Astrocyte (in vitro differentiated cells and primary cell): ENCODE measurements at regions not wholly inside any gene's neighbourhood (a gene's known extent, or its start where the extent isn't known, plus 50 kb on each side); places are given as distances from the start of the nearest gene placed in this dataset.

Experiments used
- DNase-seq: peaks from one replicate; pipeline ENCODE4 v3.0.0-alpha.2; 2010; ENCODE audit warnings: low read depth
- FAIRE-seq: peaks from 2 replicates; lab custom pipeline; 2011; peaks lifted over from hg19 to GRCh38; lab: Jason Lieb, UNC
- H2AFZ ChIP-seq: 2 replicates; pipeline ENCODE4 v1.6.0; 2012; ENCODE audit warnings: low read depth, low read length, inconsistent platforms
- H3K27ac ChIP-seq: 2 replicates; pipeline ENCODE4 v1.5.1; 2011; ENCODE audit warnings: low read depth, low read length, inconsistent platforms
- H3K27me3 ChIP-seq: 2 replicates; pipeline ENCODE4 v1.6.0; 2011; ENCODE audit warnings: low read length, inconsistent platforms; ENCODE audit not compliant: insufficient read depth
- H3K36me3 ChIP-seq: 2 replicates; pipeline ENCODE4 v1.5.1; 2011; ENCODE audit warnings: low read length, inconsistent platforms; ENCODE audit not compliant: insufficient read depth
- H3K4me1 ChIP-seq: 2 replicates; pipeline ENCODE4 v1.5.1; 2011; ENCODE audit warnings: low read length, inconsistent platforms; ENCODE audit not compliant: insufficient read depth
- H3K4me2 ChIP-seq: 2 replicates; pipeline ENCODE4 v1.6.0; 2012; ENCODE audit warnings: low read length, inconsistent platforms
- H3K4me3 ChIP-seq: 2 replicates; pipeline ENCODE4 v1.5.1; 2011; ENCODE audit warnings: low read depth, mild to moderate bottlenecking, low read length, inconsistent platforms; ENCODE audit not compliant: insufficient read depth
- H3K79me2 ChIP-seq: 2 replicates; pipeline ENCODE4 v1.6.0; 2012; ENCODE audit warnings: mild to moderate bottlenecking, low read length, inconsistent platforms; ENCODE audit not compliant: insufficient read depth
- H3K9ac ChIP-seq: 2 replicates; pipeline ENCODE4 v1.6.0; 2012; ENCODE audit warnings: mild to moderate bottlenecking, low read length, inconsistent platforms
- H3K9me3 ChIP-seq: 2 replicates; pipeline ENCODE4 v1.5.1; 2012; ENCODE audit warnings: low read depth, mild to moderate bottlenecking, low read length, inconsistent platforms; ENCODE audit not compliant: insufficient read depth
- H4K20me1 ChIP-seq: 2 replicates; pipeline ENCODE4 v1.6.0; 2012; ENCODE audit warnings: low read length, inconsistent platforms; ENCODE audit not compliant: insufficient read depth
- H3K27ac Mint-ChIP-seq: one replicate; pipeline ENCODE4 v1.8.0; 2021; ENCODE audit warnings: mild to moderate bottlenecking, mixed read lengths; ENCODE audit not compliant: unreplicated experiment
- H3K27me3 Mint-ChIP-seq: one replicate; pipeline ENCODE4 v1.8.0; 2021; ENCODE audit warnings: low read depth, mixed read lengths; ENCODE audit not compliant: unreplicated experiment
- H3K36me3 Mint-ChIP-seq: one replicate; pipeline ENCODE4 v1.8.0; 2021; ENCODE audit warnings: low read depth, mixed read lengths; ENCODE audit not compliant: unreplicated experiment
- H3K4me1 Mint-ChIP-seq: one replicate; pipeline ENCODE4 v1.8.0; 2021; ENCODE audit warnings: low read depth, mixed read lengths; ENCODE audit not compliant: unreplicated experiment
- H3K4me3 Mint-ChIP-seq: one replicate; pipeline ENCODE4 v1.8.0; 2021; ENCODE audit warnings: mild to moderate bottlenecking, moderate library complexity, mixed read lengths; ENCODE audit not compliant: unreplicated experiment
- H3K9me3 Mint-ChIP-seq: one replicate; pipeline ENCODE4 v1.8.0; 2021; ENCODE audit warnings: mild to moderate bottlenecking, mixed read lengths; ENCODE audit not compliant: unreplicated experiment
- EZH2 ChIP-seq: IDR thresholded peaks from 2 replicates; pipeline ENCODE4 v1.6.1; 2012; ENCODE audit warnings: mild to moderate bottlenecking, low read length, inconsistent platforms; ENCODE audit not compliant: insufficient read depth
- TF ChIP-seq, protein P1 (sequence below): IDR thresholded peaks from 2 replicates; pipeline ENCODE4 v1.5.1; 2011; ENCODE audit warnings: low read depth, mild to moderate bottlenecking, inconsistent platforms, low read length, moderate library complexity; ENCODE audit not compliant: insufficient read depth

GRCh38 chr2:38446906-38447561 is 70.0 kb upstream of the ATL2 start:
- Histone ChIP-seq H3K4me1 (peaks cover 14% of the 10 kb centered on the region), H3K27me3 (peaks cover 40% of the 10 kb centered on the region), H3K4me2 (no peak overlapping the region), H4K20me1 (no peaks in the 10 kb centered on the region), H3K36me3 (no peaks in the 10 kb centered on the region), H3K4me3 (no peak overlapping the region), H2AFZ (no peak overlapping the region), H3K9ac (no peak overlapping the region), H3K9me3 (no peaks in the 10 kb centered on the region), H3K27ac (no peak overlapping the region), H3K79me2 (no peaks in the 10 kb centered on the region)
- H3K4me1 Mint-ChIP-seq = peaks cover 13% of the 10 kb centered on the region
- TF ChIP-seq, protein P1, sequence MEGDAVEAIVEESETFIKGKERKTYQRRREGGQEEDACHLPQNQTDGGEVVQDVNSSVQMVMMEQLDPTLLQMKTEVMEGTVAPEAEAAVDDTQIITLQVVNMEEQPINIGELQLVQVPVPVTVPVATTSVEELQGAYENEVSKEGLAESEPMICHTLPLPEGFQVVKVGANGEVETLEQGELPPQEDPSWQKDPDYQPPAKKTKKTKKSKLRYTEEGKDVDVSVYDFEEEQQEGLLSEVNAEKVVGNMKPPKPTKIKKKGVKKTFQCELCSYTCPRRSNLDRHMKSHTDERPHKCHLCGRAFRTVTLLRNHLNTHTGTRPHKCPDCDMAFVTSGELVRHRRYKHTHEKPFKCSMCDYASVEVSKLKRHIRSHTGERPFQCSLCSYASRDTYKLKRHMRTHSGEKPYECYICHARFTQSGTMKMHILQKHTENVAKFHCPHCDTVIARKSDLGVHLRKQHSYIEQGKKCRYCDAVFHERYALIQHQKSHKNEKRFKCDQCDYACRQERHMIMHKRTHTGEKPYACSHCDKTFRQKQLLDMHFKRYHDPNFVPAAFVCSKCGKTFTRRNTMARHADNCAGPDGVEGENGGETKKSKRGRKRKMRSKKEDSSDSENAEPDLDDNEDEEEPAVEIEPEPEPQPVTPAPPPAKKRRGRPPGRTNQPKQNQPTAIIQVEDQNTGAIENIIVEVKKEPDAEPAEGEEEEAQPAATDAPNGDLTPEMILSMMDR = no peak
- TF ChIP-seq EZH2 = no peak
- peaks cover 27% of the 10 kb centered on the region for H3K27me3 Mint-ChIP-seq
- H3K27ac Mint-ChIP-seq = no peak overlapping the region
- DNase-seq = no peak
- H3K4me3 Mint-ChIP-seq = no peak overlapping the region
- H3K9me3 Mint-ChIP-seq = no peaks in the 10 kb centered on the region
- H3K36me3 Mint-ChIP-seq = no peaks in the 10 kb centered on the region
- FAIRE-seq = no peak

GRCh38 chr2:38446418-38446817 is 69.3 kb upstream of the ATL2 start:
- H4K20me1 ChIP-seq = no peaks in the 10 kb centered on the region
- H3K4me1 ChIP-seq = peaks cover 14% of the 10 kb centered on the region
- H3K36me3 ChIP-seq = no peaks in the 10 kb centered on the region
- no peak overlapping the region for H3K4me3 ChIP-seq
- Mint-ChIP-seq H3K9me3 (no peaks in the 10 kb centered on the region), H3K27me3 (peaks cover 29% of the 10 kb centered on the region), H3K4me1 (peaks cover 13% of the 10 kb centered on the region), H3K4me3 (no peak overlapping the region), H3K36me3 (no peaks in the 10 kb centered on the region), H3K27ac (no peak overlapping the region)
- H3K9me3 ChIP-seq = no peaks in the 10 kb centered on the region
- H3K27me3 ChIP-seq = peaks cover 43% of the 10 kb centered on the region
- no peak for FAIRE-seq
- no peak overlapping the region for H3K4me2 ChIP-seq
- no peak overlapping the region for H3K9ac ChIP-seq
- no peak for DNase-seq
- no peaks in the 10 kb centered on the region for H3K79me2 ChIP-seq
- H3K27ac ChIP-seq = no peak overlapping the region
- TF ChIP-seq, protein P1 = no peak
- no peak for TF ChIP-seq EZH2
- no peak overlapping the region for H2AFZ ChIP-seq

GRCh38 chr2:38444247-38444646 is 67.2 kb upstream of the ATL2 start:
- H3K36me3 ChIP-seq = no peaks in the 10 kb centered on the region
- Mint-ChIP-seq H3K36me3 (no peaks in the 10 kb centered on the region), H3K9me3 (no peaks in the 10 kb centered on the region), H3K4me1 (peaks cover 13% of the 10 kb centered on the region), H3K27ac (no peak overlapping the region), H3K27me3 (peaks cover 32% of the 10 kb centered on the region), H3K4me3 (no peak overlapping the region)
- H3K4me2 ChIP-seq = peak overlapping the region; percentile 14
- no peak overlapping the region for H2AFZ ChIP-seq
- no peak overlapping the region for H3K9ac ChIP-seq
- no peaks in the 10 kb centered on the region for H3K9me3 ChIP-seq
- peaks cover 47% of the 10 kb centered on the region for H3K27me3 ChIP-seq
- H3K4me1 ChIP-seq = peaks cover 14% of the 10 kb centered on the region
- no peak for FAIRE-seq
- DNase-seq = peak; percentile 73
- H3K79me2 ChIP-seq = no peaks in the 10 kb centered on the region
- no peaks in the 10 kb centered on the region for H4K20me1 ChIP-seq
- no peak overlapping the region for H3K27ac ChIP-seq
- TF ChIP-seq EZH2 = no peak
- TF ChIP-seq, protein P1 = no peak
- no peak overlapping the region for H3K4me3 ChIP-seq
